ENCODE measurements at regions not wholly inside any gene's neighbourhood (a gene's known extent, or its start where the extent isn't known, plus 50 kb on each side); places are given as distances from the start of the nearest gene placed in this dataset.

DNA sequence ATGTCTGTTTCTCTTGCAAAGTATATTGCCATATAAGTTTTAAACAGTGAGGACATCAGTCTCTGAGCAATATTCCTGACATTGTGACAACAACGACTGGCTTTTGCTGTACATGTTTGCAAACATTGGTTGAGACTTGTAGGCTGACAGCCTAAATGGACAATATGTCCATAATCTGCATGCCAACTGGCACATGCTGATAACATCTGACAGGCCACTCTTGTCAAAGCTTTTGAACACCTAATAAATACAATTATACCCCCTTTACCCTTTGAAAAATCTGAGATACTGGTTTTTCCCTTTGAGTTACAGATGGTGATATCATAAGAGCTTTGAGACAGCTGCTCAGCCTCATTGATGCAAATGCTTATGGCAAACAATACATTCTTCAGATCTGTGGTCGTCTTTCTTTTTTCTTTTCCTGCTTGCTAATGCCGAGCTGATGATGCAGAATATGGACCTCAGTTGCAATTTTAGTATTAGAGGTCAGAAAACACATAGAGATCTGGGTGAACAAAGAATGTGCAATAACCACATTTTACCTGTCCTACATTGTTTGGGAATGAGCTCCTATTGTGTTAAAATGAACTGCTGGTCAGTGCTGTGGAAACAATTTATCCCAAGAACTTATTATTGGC, 114.9 kb downstream of the RFC3 start:
- TF ChIP-seq POLR2A (IDR thresholded peaks at IDR 0.05; ENCODE audit: extremely low read depth, insufficient read length) (no peak), MAX (IDR thresholded peaks at IDR 0.05; ENCODE audit: low read depth, low read length) (no peak)
- TF ChIP-seq, protein P1, sequence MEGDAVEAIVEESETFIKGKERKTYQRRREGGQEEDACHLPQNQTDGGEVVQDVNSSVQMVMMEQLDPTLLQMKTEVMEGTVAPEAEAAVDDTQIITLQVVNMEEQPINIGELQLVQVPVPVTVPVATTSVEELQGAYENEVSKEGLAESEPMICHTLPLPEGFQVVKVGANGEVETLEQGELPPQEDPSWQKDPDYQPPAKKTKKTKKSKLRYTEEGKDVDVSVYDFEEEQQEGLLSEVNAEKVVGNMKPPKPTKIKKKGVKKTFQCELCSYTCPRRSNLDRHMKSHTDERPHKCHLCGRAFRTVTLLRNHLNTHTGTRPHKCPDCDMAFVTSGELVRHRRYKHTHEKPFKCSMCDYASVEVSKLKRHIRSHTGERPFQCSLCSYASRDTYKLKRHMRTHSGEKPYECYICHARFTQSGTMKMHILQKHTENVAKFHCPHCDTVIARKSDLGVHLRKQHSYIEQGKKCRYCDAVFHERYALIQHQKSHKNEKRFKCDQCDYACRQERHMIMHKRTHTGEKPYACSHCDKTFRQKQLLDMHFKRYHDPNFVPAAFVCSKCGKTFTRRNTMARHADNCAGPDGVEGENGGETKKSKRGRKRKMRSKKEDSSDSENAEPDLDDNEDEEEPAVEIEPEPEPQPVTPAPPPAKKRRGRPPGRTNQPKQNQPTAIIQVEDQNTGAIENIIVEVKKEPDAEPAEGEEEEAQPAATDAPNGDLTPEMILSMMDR (IDR thresholded peaks at IDR 0.05; ENCODE audit: low read depth, low read length): no peak
